Gastroesophageal sphincter (tissue), 3 donors: ENCODE measurements at regions not wholly inside any gene's neighbourhood (a gene's known extent, or its start where the extent isn't known, plus 50 kb on each side); places are given as distances from the start of the nearest gene placed in this dataset.

Experiments used
- CTCF ChIP-seq, 4 experiments: fragments of 200-600 bp in 2 of 4; fragments of 450-650 bp in 2 of 4; sonication (generic) in 1 of 4; IDR thresholded peaks; one replicate each; pipeline ENCODE4 v1.5.1; 2017 to 2019; ENCODE audit warnings: antibody characterized with exemption in 4 of 4, mild to moderate bottlenecking in 2 of 4, moderate library complexity in 2 of 4
- EP300 ChIP-seq: sonication (generic); formaldehyde crosslinking; IDR thresholded peaks from one replicate; pipeline ENCODE4 v1.6.1; 2017; ENCODE audit warnings: antibody characterized with exemption, mild to moderate bottlenecking
- POLR2A ChIP-seq, 2 donors: fragments of 450-650 bp; IDR thresholded peaks; one replicate each; pipeline ENCODE4 v1.6.1; 2017; ENCODE audit warnings: antibody characterized with exemption in 2 of 2, mild to moderate bottlenecking in 2 of 2, moderate library complexity in 1 of 2
- POLR2AphosphoS5 ChIP-seq: sonication (generic); formaldehyde crosslinking; IDR thresholded peaks from one replicate; pipeline ENCODE4 v1.6.1; 2017; ENCODE audit warnings: antibody characterized with exemption

- no peak for TF ChIP-seq POLR2A (IDR thresholded peaks at IDR 0.05)
- TF ChIP-seq CTCF (IDR thresholded peaks at IDR 0.05), result no peak
- no peak for TF ChIP-seq EP300
- no peak for TF ChIP-seq POLR2AphosphoS5
These were observed 265.2 kb downstream of the CENPW start for GRCh38 chr6:126605089-126605488.
